Sigmoid colon (tissue), 4 donors: ENCODE measurements at regions not wholly inside any gene's neighbourhood (a gene's known extent, or its start where the extent isn't known, plus 50 kb on each side); places are given as distances from the start of the nearest gene placed in this dataset.

ENCODE experiments used
- POLR2A ChIP-seq, 2 donors: fragments of 450-650 bp; IDR thresholded peaks; one replicate each; pipeline ENCODE4 v1.6.1; 2016; ENCODE audit warnings: antibody characterized with exemption in 2 of 2, mild to moderate bottlenecking in 2 of 2, moderate library complexity in 2 of 2
- POLR2AphosphoS5 ChIP-seq, 4 donors: sonication (generic); formaldehyde crosslinking; IDR thresholded peaks; one replicate each; pipeline ENCODE4 v1.6.1; 2017; ENCODE audit warnings: antibody characterized with exemption in 4 of 4
- TF ChIP-seq, protein P1 (sequence below), 4 experiments: fragments of 450-650 bp in 3 of 4; fragments of 200-600 bp in 1 of 4; IDR thresholded peaks; one replicate each; pipeline ENCODE4 v1.5.1; 2016 to 2019; ENCODE audit warnings: antibody characterized with exemption in 4 of 4, mild to moderate bottlenecking in 3 of 4, moderate library complexity in 2 of 4

GRCh38 chr11:10978198-10978597 is 120.3 kb upstream of the ZBED5 start:
- TF ChIP-seq POLR2A (IDR thresholded peaks at IDR 0.05), result no peak
- TF ChIP-seq, protein P1, sequence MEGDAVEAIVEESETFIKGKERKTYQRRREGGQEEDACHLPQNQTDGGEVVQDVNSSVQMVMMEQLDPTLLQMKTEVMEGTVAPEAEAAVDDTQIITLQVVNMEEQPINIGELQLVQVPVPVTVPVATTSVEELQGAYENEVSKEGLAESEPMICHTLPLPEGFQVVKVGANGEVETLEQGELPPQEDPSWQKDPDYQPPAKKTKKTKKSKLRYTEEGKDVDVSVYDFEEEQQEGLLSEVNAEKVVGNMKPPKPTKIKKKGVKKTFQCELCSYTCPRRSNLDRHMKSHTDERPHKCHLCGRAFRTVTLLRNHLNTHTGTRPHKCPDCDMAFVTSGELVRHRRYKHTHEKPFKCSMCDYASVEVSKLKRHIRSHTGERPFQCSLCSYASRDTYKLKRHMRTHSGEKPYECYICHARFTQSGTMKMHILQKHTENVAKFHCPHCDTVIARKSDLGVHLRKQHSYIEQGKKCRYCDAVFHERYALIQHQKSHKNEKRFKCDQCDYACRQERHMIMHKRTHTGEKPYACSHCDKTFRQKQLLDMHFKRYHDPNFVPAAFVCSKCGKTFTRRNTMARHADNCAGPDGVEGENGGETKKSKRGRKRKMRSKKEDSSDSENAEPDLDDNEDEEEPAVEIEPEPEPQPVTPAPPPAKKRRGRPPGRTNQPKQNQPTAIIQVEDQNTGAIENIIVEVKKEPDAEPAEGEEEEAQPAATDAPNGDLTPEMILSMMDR (IDR thresholded peaks at IDR 0.05), result no peak
- TF ChIP-seq POLR2AphosphoS5 (IDR thresholded peaks at IDR 0.05), result no peak
